ENCODE measurements at regions not wholly inside any gene's neighbourhood (a gene's known extent, or its start where the extent isn't known, plus 50 kb on each side); places are given as distances from the start of the nearest gene placed in this dataset.
A peak's percentile ranks its signal among the peaks of the same experiment; 100 is the strongest.

- TF ChIP-seq EZH2 (IDR thresholded peaks at IDR 0.05; ENCODE audit: insufficient read depth, poor library complexity, severe bottlenecking): no peak
- TF ChIP-seq EZH2phosphoT487 (IDR thresholded peaks at IDR 0.05; ENCODE audit: insufficient read depth, low read depth): no peak
- no peaks in the 10 kb centered on the region for H3K27me3 ChIP-seq (replicated peaks; ENCODE audit: insufficient read depth)
- H3K27ac ChIP-seq: no peak overlapping the region
- no peaks in the 10 kb centered on the region for H4K20me1 ChIP-seq (ENCODE audit: insufficient read depth)
- no peaks in the 10 kb centered on the region for H3K36me3 ChIP-seq (ENCODE audit: low read depth)
- H3K9me2 ChIP-seq (ENCODE audit: insufficient read depth): no peaks in the 10 kb centered on the region
- H2AFZ ChIP-seq: no peak overlapping the region
- no peaks in the 10 kb centered on the region for H3F3A ChIP-seq (ENCODE audit: insufficient read depth)
- H3K4me2 ChIP-seq (ENCODE audit: unreplicated experiment): no peak overlapping the region
- no peak overlapping the region for H3K4me3 ChIP-seq
- in situ Hi-C loops (cut with MboI): no loop called here
- H3K9ac ChIP-seq: no peak overlapping the region
- H3K9me3 ChIP-seq (ENCODE audit: low read depth): no peaks in the 10 kb centered on the region
- no peaks in the 10 kb centered on the region for H3K79me2 ChIP-seq (ENCODE audit: insufficient read depth)
- no peaks in the 10 kb centered on the region for H3K4me1 ChIP-seq (ENCODE audit: insufficient read depth)
- DNase-seq: peak; percentile 8
Measured at GRCh38 chr16:9469512-9469911, 378.1 kb downstream of the HAPSTR1 start.

- in situ Hi-C loops (cut with MboI): no loop called here
- Histone ChIP-seq H2AFZ (no peak overlapping the region), H3K79me2 (ENCODE audit: insufficient read depth) (no peaks in the 10 kb centered on the region), H3K36me3 (ENCODE audit: low read depth) (no peaks in the 10 kb centered on the region), H3K27ac (no peak overlapping the region), H3K9ac (no peak overlapping the region), H3K9me3 (ENCODE audit: low read depth) (no peaks in the 10 kb centered on the region), H3K9me2 (ENCODE audit: insufficient read depth) (no peaks in the 10 kb centered on the region), H3K4me1 (ENCODE audit: insufficient read depth) (no peaks in the 10 kb centered on the region), H3K4me3 (no peak overlapping the region), H3F3A (ENCODE audit: insufficient read depth) (no peaks in the 10 kb centered on the region), H4K20me1 (ENCODE audit: insufficient read depth) (no peaks in the 10 kb centered on the region), H3K27me3 (replicated peaks; ENCODE audit: insufficient read depth) (no peaks in the 10 kb centered on the region), H3K4me2 (ENCODE audit: unreplicated experiment) (no peak overlapping the region)
- WGBS, 2 experiments (ENCODE audit: low coverage in 1 of 2, low lambda C conversion rate in 2 of 2, missing lambda C conversion rate in 2 of 2): 31 to 36% methylated on average over 3 of the region's 3 CpGs
- TF ChIP-seq EZH2 (IDR thresholded peaks at IDR 0.05; ENCODE audit: insufficient read depth, poor library complexity, severe bottlenecking) (no peak), EZH2phosphoT487 (IDR thresholded peaks at IDR 0.05; ENCODE audit: insufficient read depth, low read depth) (no peak)
- DNase-seq: no peak
Measured at GRCh38 chr16:9476744-9477143, 385.3 kb downstream of the HAPSTR1 start.

DNA sequence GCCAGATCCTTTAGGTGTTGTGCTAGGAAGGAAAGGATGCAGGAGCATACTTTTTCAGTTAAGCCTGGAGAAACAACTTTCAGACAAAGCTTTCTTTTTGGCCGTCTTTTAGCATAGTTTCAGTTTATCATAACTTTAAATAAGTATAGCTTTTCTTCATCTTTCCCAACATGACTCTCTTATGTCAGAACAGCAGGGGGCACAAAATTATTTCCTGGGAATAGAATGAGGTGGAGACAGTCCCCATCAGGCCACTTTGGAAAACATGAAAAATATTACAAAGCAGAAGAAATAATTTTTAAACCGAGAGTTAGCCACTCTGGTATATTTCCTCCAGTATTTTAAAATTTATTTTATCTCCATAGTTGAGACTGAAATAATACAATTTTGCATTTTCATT lies 387.6 kb downstream of the HAPSTR1 start:
- Histone ChIP-seq H3K9ac (no peak overlapping the region), H3K27ac (no peak overlapping the region), H3F3A (ENCODE audit: insufficient read depth) (no peaks in the 10 kb centered on the region), H3K79me2 (ENCODE audit: insufficient read depth) (no peaks in the 10 kb centered on the region), H3K27me3 (replicated peaks; ENCODE audit: insufficient read depth) (no peaks in the 10 kb centered on the region), H3K36me3 (ENCODE audit: low read depth) (no peaks in the 10 kb centered on the region), H3K4me2 (ENCODE audit: unreplicated experiment) (no peak overlapping the region), H3K4me3 (no peak overlapping the region), H3K9me3 (ENCODE audit: low read depth) (no peaks in the 10 kb centered on the region), H3K9me2 (ENCODE audit: insufficient read depth) (no peaks in the 10 kb centered on the region), H4K20me1 (ENCODE audit: insufficient read depth) (no peaks in the 10 kb centered on the region), H2AFZ (no peak overlapping the region), H3K4me1 (ENCODE audit: insufficient read depth) (no peaks in the 10 kb centered on the region)
- DNase-seq: no peak
- TF ChIP-seq EZH2phosphoT487 (IDR thresholded peaks at IDR 0.05; ENCODE audit: insufficient read depth, low read depth) (no peak), EZH2 (IDR thresholded peaks at IDR 0.05; ENCODE audit: insufficient read depth, poor library complexity, severe bottlenecking) (no peak)
- in situ Hi-C loops (cut with MboI): no loop called here
- 8 to 28% methylated on average over 2 of the region's 2 CpGs for WGBS, 2 experiments (ENCODE audit: low coverage in 1 of 2, low lambda C conversion rate in 2 of 2, missing lambda C conversion rate in 2 of 2)

DNA sequence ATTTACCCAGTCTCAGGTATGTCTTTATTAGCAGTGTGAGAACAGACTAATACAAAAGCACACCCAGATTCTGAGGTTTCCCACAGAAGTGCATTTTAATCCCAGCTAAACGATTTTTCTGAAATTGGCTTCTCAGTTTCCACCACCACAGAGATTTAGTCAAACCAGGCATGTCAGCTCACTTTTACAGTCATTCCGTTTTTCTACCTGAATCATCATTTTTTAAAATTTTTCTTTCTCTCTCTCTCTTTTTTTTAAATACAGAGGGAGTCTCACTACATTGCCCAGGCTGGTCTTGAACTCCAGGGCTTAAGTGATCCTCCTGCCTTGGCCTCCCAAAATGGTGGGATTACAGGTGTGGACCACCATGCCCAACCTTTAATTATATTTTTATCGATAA lies 389.1 kb downstream of the HAPSTR1 start:
- Histone ChIP-seq H3F3A (ENCODE audit: insufficient read depth) (no peaks in the 10 kb centered on the region), H3K4me2 (ENCODE audit: unreplicated experiment) (no peak overlapping the region), H3K9ac (no peak overlapping the region), H3K27me3 (replicated peaks; ENCODE audit: insufficient read depth) (no peaks in the 10 kb centered on the region), H3K4me3 (no peak overlapping the region), H3K4me1 (ENCODE audit: insufficient read depth) (no peaks in the 10 kb centered on the region), H3K79me2 (ENCODE audit: insufficient read depth) (no peaks in the 10 kb centered on the region), H3K9me2 (ENCODE audit: insufficient read depth) (no peaks in the 10 kb centered on the region), H3K9me3 (ENCODE audit: low read depth) (no peaks in the 10 kb centered on the region), H3K27ac (no peak overlapping the region), H3K36me3 (ENCODE audit: low read depth) (no peaks in the 10 kb centered on the region), H2AFZ (no peak overlapping the region), H4K20me1 (ENCODE audit: insufficient read depth) (no peaks in the 10 kb centered on the region)
- TF ChIP-seq EZH2 (IDR thresholded peaks at IDR 0.05; ENCODE audit: insufficient read depth, poor library complexity, severe bottlenecking): no peak
- WGBS, 2 experiments (ENCODE audit: low coverage in 1 of 2, low lambda C conversion rate in 2 of 2, missing lambda C conversion rate in 2 of 2): 26 to 29% methylated on average over 3 of the region's 3 CpGs
- DNase-seq: no peak
- in situ Hi-C loops (cut with MboI): no loop called here
